BJ (cell line): ENCODE measurements at regions not wholly inside any gene's neighbourhood (a gene's known extent, or its start where the extent isn't known, plus 50 kb on each side); places are given as distances from the start of the nearest gene placed in this dataset.

ENCODE experiments used
- CTCF ChIA-PET: fragments of 350-600 bp; formaldehyde crosslinking; extraction: SDS; loops from one replicate; lab custom pipeline; 2021; ENCODE audit warnings: antibody characterized with exemption, inconsistent platforms; lab: Yijun Ruan, JAX
- POLR2A ChIA-PET: fragments of 300-600 bp; sonication (Branson Sonifier 250); formaldehyde crosslinking; extraction: SDS; loops from one replicate; lab custom pipeline; 2021; ENCODE audit warnings: antibody characterized with exemption; lab: Charles Lee
- DNase-seq: peaks from one replicate; pipeline ENCODE4 v3.0.0-alpha.2; 2011; ENCODE audit warnings: low read depth
- H3K27me3 ChIP-seq: 2 replicates; pipeline ENCODE4 v1.6.0; 2011; ENCODE audit warnings: low read length; ENCODE audit not compliant: control insufficient read depth, insufficient read depth
- H3K36me3 ChIP-seq: 2 replicates; pipeline ENCODE4 v1.5.1; 2011; ENCODE audit warnings: low read length; ENCODE audit not compliant: control insufficient read depth, insufficient read depth
- H3K4me3 ChIP-seq: 2 replicates; pipeline ENCODE4 v1.5.1; 2011; ENCODE audit warnings: low read depth, mild to moderate bottlenecking, control low read depth, low read length
- CTCF ChIP-seq: IDR thresholded peaks from 2 replicates; pipeline ENCODE4 v1.5.1; 2011; ENCODE audit warnings: low read depth, mild to moderate bottlenecking, control low read depth, inconsistent platforms, low read length, moderate library complexity; ENCODE audit not compliant: insufficient read depth

- Histone ChIP-seq H3K4me3 (no peak overlapping the region), H3K36me3 (no peaks in the 10 kb centered on the region), H3K27me3 (no peaks in the 10 kb centered on the region)
- DNase-seq = no peak
- ChIA-PET POLR2A (no interaction called here), CTCF (no interaction called here)
- TF ChIP-seq CTCF = no peak
Measured at GRCh38 chr3:59299561-59299960, 249.7 kb upstream of the CFAP20DC start.

GRCh38 chr3:59290358-59290757 is 240.5 kb upstream of the CFAP20DC start:
- POLR2A ChIA-PET = no interaction called here

GRCh38 chr3:59289831-59290230 is 240.0 kb upstream of the CFAP20DC start:
- no peak for TF ChIP-seq CTCF
- H3K36me3 ChIP-seq = no peaks in the 10 kb centered on the region
- no peaks in the 10 kb centered on the region for H3K27me3 ChIP-seq
- ChIA-PET CTCF (interaction anchor here (0.6 to 1.4 kb wide), 2 partner anchors 10 to 1701 kb away, joined by 3 read pairs; no protein-coding TSS in a partner anchor), POLR2A (no interaction called here)
- DNase-seq = no peak
- no peak overlapping the region for H3K4me3 ChIP-seq

More at GRCh38 chr3:59290358-59290757, 240.5 kb upstream of the CFAP20DC start:
- TF ChIP-seq CTCF = no peak
- Histone ChIP-seq H3K4me3 (no peak overlapping the region), H3K27me3 (no peaks in the 10 kb centered on the region), H3K36me3 (no peaks in the 10 kb centered on the region)
- CTCF ChIA-PET = interaction anchor here (0.7 to 1.4 kb wide), 2 partner anchors 10 to 78 kb away, joined by 3 read pairs; no protein-coding TSS in a partner anchor
- no peak for DNase-seq

GRCh38 chr3:59288951-59289350 is 239.1 kb upstream of the CFAP20DC start:
- no peak for DNase-seq
- H3K27me3 ChIP-seq = no peaks in the 10 kb centered on the region
- TF ChIP-seq CTCF = no peak
- ChIA-PET POLR2A (no interaction called here), CTCF (interaction anchor here (1.1 kb wide), 1 partner anchor 15 kb away, joined by 3 read pairs; no protein-coding TSS in a partner anchor)
- no peak overlapping the region for H3K4me3 ChIP-seq
- no peaks in the 10 kb centered on the region for H3K36me3 ChIP-seq

GRCh38 chr3:59286791-59287531 is 237.1 kb upstream of the CFAP20DC start:
- TF ChIP-seq CTCF = no peak
- ChIA-PET CTCF (interaction anchor here (0.7 kb wide), 1 partner anchor 26 kb away, joined by 3 read pairs; no protein-coding TSS in a partner anchor), POLR2A (no interaction called here)
- Histone ChIP-seq H3K27me3 (no peaks in the 10 kb centered on the region), H3K4me3 (no peak overlapping the region), H3K36me3 (no peaks in the 10 kb centered on the region)
- DNase-seq = no peak
